Omental fat pad (tissue), 3 donors: ENCODE measurements at regions not wholly inside any gene's neighbourhood (a gene's known extent, or its start where the extent isn't known, plus 50 kb on each side); places are given as distances from the start of the nearest gene placed in this dataset.

Experiments used
- ATAC-seq: fragments of 150-250 bp; one replicate; pipeline ENCODE4 v1.9.1; 2016; ENCODE audit warnings: mild to moderate bottlenecking, moderate library complexity; ENCODE audit not compliant: low FRiP score
- DNase-seq: peaks from one replicate; pipeline ENCODE4 v3.0.0-alpha.2; 2019; ENCODE audit warnings: low spot score
- CTCF ChIP-seq, 3 donors: fragments of 450-650 bp; IDR thresholded peaks; one replicate each; pipeline ENCODE4 v1.5.1; 2016 to 2017; ENCODE audit warnings: antibody characterized with exemption in 3 of 3, mild to moderate bottlenecking in 3 of 3, moderate library complexity in 2 of 3

DNA sequence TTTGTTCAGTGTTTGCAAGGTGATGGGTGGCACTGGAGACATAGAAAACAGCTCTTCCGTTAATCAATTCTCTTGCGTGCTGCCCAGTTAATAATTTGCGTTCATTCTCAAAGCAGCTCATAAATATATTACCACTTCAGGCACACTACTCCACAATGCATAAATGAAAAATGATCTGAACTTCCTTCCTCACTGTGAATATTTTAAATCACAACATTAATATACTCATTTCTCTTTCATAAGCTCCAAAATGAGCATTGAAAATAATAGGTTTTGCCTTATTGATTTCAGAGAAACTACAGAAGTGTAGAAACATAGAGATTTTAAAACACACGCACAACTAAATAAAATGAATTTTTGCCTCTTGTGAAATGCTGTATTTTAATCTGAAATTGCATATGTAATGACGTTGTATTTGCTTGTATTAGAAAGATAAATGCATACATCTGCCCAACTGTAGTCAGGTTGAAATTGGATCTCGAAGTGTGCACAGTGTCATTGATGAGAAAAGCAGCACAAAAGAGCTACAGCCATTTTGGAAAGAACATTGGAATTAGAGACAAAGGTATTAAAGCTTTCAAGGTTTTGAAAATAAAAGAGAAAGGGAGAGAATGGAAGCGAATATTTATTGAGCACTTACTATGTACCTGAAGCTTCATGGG lies 350.5 kb downstream of the LPIN1 start:
- ATAC-seq, result no peak
- no peak for TF ChIP-seq CTCF (IDR thresholded peaks at IDR 0.05)

DNA sequence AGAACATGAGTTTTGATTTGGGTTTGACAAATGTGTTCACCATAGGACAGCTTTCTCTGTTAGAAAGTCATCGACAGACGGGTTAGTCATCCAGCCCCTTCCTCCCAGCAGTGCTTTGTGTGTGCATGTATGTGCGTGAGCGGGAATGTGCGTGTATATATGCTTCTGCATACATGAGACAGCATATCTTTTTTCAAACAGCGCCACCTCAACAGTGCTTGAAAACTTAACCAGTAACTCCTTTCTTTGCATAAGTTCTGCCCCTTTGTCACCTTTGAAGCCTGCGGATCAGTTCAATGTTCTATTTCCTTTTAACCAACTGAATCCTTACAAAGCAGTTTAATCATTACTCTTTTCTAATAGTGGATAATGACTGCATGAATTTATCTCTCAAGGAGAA lies 351.4 kb downstream of the LPIN1 start:
- no peak for TF ChIP-seq CTCF (IDR thresholded peaks at IDR 0.05)
- DNase-seq (no peak), ATAC-seq (no peak)

More for the DNA sequence above, 350.5 kb downstream of the LPIN1 start:
- DNase-seq, result no peak

GRCh38 chr2:12099374-12099773 lies 352.9 kb downstream of the LPIN1 start:
- no peak for TF ChIP-seq CTCF (IDR thresholded peaks at IDR 0.05)
- no peak for ATAC-seq
- DNase-seq, result no peak

DNA sequence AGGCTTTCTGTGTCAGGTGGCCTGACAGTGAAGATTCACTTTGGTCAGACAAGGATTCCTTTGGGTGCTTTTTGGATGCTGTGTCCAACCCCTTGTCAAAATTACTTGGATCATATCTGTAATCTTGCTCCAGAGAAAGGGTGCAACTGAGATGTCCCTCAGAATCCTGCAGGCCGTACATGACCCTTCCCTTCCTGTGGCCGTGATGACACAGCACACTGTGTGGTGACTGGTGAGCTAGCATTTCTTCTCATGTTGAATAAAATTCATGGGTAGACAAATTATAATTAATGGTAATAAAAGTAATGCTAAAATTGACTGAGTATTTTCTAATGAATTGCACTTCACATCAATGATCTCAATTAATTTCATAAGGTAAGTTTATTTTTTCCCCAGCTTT lies 356.2 kb downstream of the LPIN1 start:
- no peak for TF ChIP-seq CTCF (IDR thresholded peaks at IDR 0.05)
- ATAC-seq, result no peak
- no peak for DNase-seq

DNA sequence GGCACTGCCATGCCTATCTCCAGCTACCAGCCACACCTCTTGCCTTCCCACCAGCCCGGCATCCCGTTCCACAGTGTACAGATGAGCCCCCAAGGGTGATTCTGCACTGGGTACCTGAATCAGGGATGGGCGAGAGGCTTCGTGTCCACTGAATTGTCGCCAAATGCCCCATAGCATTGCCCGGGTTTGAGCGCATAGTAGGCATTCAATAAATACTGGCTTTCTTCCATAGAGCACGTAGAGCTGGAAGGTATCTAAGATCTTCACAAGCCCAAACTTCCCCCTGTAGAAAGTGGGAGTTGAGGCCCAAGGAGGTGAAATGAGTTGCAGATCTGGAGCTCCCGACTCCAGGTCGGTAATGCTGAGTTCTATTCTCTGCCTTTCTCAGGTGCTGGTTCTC lies 358.7 kb downstream of the LPIN1 start:
- ATAC-seq (no peak), DNase-seq (no peak)
- TF ChIP-seq CTCF (IDR thresholded peaks at IDR 0.05), result no peak

- DNase-seq (no peak), ATAC-seq (peak; percentile 93)
- no peak for TF ChIP-seq CTCF (IDR thresholded peaks at IDR 0.05)
These were observed 360.1 kb downstream of the LPIN1 start for GRCh38 chr2:12106440-12107080.

DNA sequence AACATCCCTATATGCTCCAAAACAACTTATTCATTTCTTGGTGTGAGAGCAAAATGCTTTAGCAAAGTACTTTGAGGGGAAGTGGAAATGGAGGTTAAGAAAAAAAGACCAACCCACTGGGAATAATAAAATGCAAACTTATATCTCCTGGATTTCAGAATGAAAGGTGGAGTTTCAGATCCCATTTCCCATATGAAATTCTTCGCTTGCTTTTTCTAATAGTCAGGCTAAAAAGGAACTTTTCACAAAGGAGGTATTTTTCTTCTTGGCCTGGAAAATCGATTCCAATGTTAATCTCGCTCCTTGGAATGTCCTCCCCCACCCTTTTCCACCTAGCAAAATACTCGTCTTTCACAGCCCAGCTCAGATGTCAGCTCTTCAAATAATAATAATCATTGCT lies 360.9 kb downstream of the LPIN1 start:
- TF ChIP-seq CTCF (IDR thresholded peaks at IDR 0.05), result no peak
- no peak for ATAC-seq
- DNase-seq, result no peak
